Fibroblast of the aortic adventitia (primary cell): ENCODE measurements at regions not wholly inside any gene's neighbourhood (a gene's known extent, or its start where the extent isn't known, plus 50 kb on each side); places are given as distances from the start of the nearest gene placed in this dataset.

ENCODE experiments used
- DNase-seq: peaks from one replicate; pipeline ENCODE4 v3.0.0-alpha.2; 2010; ENCODE audit warnings: low read depth
- H3K4me3 ChIP-seq: 2 replicates; pipeline ENCODE4 v1.5.1; 2011; ENCODE audit warnings: low read depth, mild to moderate bottlenecking, control low read depth, low read length, moderate library complexity
- CTCF ChIP-seq: IDR thresholded peaks from 2 replicates; pipeline ENCODE4 v1.5.1; 2011; ENCODE audit warnings: mild to moderate bottlenecking, low read length, control low read depth, inconsistent platforms; ENCODE audit not compliant: insufficient read depth

GRCh38 chr3:124246376-124246775 is 254.5 kb upstream of the ROPN1 start:
- no peak overlapping the region for H3K4me3 ChIP-seq
- DNase-seq: peak; percentile 57
- TF ChIP-seq CTCF: no peak

GRCh38 chr3:124246949-124247348 is 255.0 kb upstream of the ROPN1 start:
- TF ChIP-seq CTCF: peak; percentile 32
- H3K4me3 ChIP-seq: no peak overlapping the region
- DNase-seq: no peak

GRCh38 chr3:124248471-124249028 is 256.6 kb upstream of the ROPN1 start:
- no peak overlapping the region for H3K4me3 ChIP-seq
- no peak for TF ChIP-seq CTCF
- peak; percentile 81 for DNase-seq

GRCh38 chr3:124249038-124249437 is 257.1 kb upstream of the ROPN1 start:
- TF ChIP-seq CTCF: no peak
- DNase-seq: no peak

GRCh38 chr3:124250053-124250452 is 258.1 kb upstream of the ROPN1 start:
- no peak for TF ChIP-seq CTCF
- H3K4me3 ChIP-seq: no peak overlapping the region
- DNase-seq: no peak

More at GRCh38 chr3:124249038-124249437, 257.1 kb upstream of the ROPN1 start:
- H3K4me3 ChIP-seq: no peak overlapping the region

- no peak for TF ChIP-seq CTCF
- H3K4me3 ChIP-seq: no peak overlapping the region
- no peak for DNase-seq
Measured at GRCh38 chr3:124256156-124256555, 264.2 kb upstream of the ROPN1 start.

- no peak for DNase-seq
- no peak for TF ChIP-seq CTCF
- H3K4me3 ChIP-seq: no peak overlapping the region
Measured at GRCh38 chr3:124256599-124256998, 264.7 kb upstream of the ROPN1 start.
